ENCODE measurements at regions not wholly inside any gene's neighbourhood (a gene's known extent, or its start where the extent isn't known, plus 50 kb on each side); places are given as distances from the start of the nearest gene placed in this dataset.

GRCh38 chr11:116194156-116194904 lies 578.5 kb downstream of the BUD13 start:
- no peak for DNase-seq

DNA sequence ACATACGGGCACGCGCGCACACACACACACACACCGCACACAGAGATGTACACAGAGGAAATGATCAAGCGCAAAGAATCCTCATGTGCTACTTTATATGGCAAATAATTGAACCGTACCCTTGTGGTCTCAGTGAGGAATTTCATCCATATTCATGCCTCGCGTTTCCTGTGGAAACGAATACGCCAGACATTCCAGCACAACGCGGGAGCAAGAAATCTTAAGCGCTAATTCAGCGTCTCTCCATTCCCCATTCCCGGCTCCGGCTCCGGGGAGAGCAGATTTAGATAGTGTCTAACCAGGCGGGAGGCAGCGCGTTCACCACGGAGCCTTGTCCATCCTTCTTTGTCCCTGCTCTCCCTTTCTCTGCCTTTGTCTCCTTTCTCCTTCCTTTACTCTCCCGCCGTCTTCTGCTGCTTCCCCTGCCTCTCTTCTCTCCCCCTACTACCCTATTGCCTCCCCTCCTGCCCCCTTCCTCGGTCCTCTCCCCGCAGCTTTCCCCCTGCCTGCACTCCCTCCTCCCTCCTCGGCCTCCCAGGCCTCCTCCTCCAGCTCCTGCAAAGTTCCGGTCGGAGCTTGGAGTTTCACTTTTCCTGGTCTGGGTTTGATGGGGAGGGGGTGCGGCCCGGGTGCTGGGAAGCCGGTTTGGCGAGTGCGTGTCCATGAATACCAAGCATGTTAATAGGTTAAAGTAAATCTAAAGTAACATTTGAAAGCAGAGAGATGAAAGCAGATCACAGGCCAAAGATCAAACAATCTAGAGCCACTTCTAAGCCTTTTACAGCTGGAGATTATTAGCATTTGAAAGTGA lies 579.3 kb downstream of the BUD13 start:
- peak; percentile 61 for DNase-seq

DNA sequence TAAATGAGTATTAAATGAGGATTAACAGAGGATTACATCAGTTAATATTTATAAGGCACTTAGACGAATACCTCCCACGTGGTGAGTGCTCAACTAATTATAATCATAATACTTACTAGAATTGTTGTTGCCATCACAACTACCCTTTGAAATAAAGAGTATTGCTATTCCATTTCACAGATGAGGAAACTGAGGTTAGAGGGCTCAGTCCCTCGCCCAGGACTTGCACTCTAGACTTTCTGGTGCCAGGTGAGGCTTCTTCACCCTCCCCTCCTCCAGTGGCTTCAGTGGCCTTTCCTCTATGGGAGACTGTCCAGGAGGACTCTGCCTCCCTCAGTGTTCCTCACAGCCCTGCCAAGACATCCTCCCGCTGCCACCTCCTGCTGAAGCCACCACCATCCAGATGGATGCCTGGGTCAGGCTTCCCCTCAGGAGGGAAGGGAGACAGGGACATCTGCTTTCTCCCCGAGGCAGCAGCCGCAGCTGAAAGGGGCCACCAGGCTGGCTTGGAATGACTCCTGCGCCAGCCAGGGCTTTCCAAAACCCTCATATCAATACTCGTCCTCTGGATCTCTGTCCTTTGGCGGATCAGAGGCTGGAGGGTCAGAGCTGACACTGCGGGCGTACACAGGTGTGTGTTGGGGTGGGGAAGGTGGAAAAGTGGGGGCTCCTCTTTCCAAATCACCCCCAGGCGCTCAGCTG lies 580.1 kb downstream of the BUD13 start:
- DNase-seq, result no peak

DNA sequence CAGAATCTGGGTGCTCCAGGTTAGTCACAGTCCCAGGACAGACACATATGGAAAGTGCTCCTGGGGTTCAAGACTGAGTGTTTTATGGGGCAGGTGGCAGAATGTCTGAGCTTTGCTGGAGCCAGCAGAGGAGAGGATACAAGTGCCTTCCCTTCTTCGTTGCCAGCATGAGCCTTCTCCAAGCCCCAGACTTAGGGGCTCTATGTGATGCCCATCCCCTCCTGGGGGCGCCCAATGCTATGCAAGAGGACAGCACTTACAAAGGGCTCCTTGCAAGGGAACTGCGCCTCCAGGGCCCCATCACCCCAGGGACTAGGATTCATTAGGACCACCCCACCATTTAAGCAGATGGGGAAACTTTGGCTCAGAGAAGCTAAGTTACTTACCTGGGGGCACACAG lies 581.9 kb downstream of the BUD13 start:
- DNase-seq, result no peak

- no peak for DNase-seq
Observed at GRCh38 chr11:116189408-116190170, 583.2 kb downstream of the BUD13 start.

- DNase-seq, result no peak
Observed at GRCh38 chr11:116188350-116188749, 584.4 kb downstream of the BUD13 start.

- no peak for DNase-seq
Observed at GRCh38 chr11:116187026-116187425, 585.8 kb downstream of the BUD13 start.

DNA sequence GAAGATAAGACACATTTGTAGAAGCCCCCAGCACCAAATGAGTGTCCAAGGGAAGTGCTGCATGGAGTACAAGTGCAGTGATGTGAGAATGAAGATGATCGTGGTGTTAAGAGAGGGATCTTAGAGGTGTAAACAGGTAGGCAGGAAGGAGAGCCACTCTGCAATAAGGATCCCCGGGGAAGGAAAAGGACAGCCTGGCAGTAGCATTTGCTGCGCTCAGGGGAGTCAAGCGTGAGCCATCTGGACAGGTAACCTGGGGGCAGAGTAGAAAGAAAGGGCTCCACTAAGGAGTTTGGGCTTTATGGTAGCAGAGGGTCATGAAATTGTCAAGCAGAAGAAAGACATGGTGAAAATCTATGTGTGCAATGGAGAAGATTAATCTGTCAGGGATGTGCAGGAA lies 587.2 kb downstream of the BUD13 start:
- no peak for DNase-seq

DNA sequence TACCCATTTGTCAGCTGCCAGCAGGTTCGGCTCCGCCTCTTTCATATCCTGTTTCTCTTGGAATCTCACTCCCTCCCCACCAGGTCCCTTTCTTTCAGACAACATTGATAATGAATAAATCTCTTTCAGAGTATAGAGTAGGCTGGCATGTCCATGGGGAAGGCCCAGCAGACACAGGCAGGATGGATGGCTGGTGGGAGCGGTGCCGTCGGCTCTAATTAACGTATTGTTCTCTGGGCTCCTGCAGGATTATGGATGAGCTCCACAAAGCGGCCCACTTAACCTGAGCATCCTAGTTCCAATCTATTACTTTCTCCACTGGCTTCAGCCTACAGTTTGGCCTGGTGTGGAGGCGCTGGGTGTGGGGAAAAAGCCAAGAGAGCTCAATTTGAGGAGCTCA lies 588.0 kb downstream of the BUD13 start:
- no peak for DNase-seq

GRCh38 chr11:116182356-116182966 lies 590.3 kb downstream of the BUD13 start:
- DNase-seq, result no peak

GRCh38 chr11:116180806-116181600 lies 591.8 kb downstream of the BUD13 start:
- DNase-seq, result no peak

- no peak for DNase-seq
Observed at GRCh38 chr11:116179401-116179800, 593.4 kb downstream of the BUD13 start.

- no peak for DNase-seq
Observed at GRCh38 chr11:116177521-116178210, 595.1 kb downstream of the BUD13 start.

GRCh38 chr11:116176484-116177005 lies 596.2 kb downstream of the BUD13 start:
- DNase-seq, result no peak

DNA sequence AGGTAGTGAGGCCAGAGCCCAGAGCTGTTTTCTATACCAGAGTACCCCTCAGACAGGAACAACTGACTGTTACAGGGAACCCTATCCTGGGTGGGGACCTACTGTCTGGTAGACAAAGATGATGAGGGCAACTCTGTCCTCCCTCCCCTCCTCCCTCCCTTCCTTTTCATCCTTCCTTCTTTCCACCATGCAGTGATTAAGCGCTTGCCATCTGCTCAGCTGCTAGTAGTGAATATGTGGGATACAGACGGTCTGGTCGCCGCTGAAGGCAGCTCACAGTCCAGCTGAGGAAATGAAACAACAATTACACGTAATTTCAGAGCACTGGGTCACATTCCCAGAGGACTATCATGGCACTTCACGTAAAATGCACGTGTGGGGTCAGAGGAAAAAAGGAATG lies 597.1 kb downstream of the BUD13 start:
- DNase-seq, result no peak

- DNase-seq, result no peak
Observed at GRCh38 chr11:116173941-116174911, 598.6 kb downstream of the BUD13 start.

- DNase-seq, result no peak
Observed at GRCh38 chr11:116173506-116173905, 599.3 kb downstream of the BUD13 start.

DNA sequence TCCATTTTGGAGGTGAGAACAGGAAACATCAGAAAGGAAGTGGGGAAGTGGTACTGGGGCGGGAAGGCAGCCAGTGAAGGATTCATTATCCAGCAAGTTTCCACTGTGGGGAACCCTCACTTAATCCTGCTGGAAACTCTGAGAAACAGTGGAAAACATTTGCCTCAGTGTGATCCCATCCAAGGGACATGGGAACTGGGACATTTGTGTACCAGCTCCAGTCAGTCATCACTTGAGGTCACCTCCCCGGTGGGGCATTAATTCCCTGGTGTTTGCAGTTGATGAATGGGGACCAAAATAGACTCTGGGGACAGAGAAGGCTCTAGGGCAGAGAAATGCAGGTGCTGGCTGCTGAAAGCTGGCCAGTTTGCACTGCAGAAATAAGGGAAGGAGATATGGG lies 599.9 kb downstream of the BUD13 start:
- no peak for DNase-seq

- no peak for DNase-seq
Observed at GRCh38 chr11:116172156-116172555, 600.6 kb downstream of the BUD13 start.
